ENCODE measurements at regions not wholly inside any gene's neighbourhood (a gene's known extent, or its start where the extent isn't known, plus 50 kb on each side); places are given as distances from the start of the nearest gene placed in this dataset.
"Not testable (repeated sequence)": the region's sequence is repeated elsewhere in the genome, so short reads cannot be mapped to it uniquely, and the experiment has no call there.

DNA sequence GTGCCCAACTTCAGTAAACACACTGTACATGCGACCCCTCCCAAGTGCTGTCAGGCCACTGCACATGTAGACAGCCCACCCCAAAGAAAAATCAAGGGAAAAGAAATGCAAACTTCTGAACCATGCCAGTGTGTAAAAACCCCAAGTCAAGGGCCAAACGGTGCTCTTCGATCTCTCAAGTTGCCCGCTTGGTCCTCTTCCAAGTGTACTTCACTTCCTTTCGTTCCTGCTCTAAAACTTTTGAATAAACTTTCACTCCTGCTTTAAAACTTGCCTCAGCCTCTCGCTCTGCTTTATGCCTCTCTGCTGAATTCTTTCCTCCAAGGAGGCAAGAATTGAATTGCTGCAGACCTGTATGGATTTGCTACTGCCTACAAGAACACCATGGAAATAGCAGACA lies 600.7 kb downstream of the KCTD12 start:
- TF ChIP-seq, protein P1, sequence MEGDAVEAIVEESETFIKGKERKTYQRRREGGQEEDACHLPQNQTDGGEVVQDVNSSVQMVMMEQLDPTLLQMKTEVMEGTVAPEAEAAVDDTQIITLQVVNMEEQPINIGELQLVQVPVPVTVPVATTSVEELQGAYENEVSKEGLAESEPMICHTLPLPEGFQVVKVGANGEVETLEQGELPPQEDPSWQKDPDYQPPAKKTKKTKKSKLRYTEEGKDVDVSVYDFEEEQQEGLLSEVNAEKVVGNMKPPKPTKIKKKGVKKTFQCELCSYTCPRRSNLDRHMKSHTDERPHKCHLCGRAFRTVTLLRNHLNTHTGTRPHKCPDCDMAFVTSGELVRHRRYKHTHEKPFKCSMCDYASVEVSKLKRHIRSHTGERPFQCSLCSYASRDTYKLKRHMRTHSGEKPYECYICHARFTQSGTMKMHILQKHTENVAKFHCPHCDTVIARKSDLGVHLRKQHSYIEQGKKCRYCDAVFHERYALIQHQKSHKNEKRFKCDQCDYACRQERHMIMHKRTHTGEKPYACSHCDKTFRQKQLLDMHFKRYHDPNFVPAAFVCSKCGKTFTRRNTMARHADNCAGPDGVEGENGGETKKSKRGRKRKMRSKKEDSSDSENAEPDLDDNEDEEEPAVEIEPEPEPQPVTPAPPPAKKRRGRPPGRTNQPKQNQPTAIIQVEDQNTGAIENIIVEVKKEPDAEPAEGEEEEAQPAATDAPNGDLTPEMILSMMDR (IDR thresholded peaks at IDR 0.05): no peak
- TF ChIP-seq EP300 (IDR thresholded peaks at IDR 0.05): no peak
- no peak for TF ChIP-seq POLR2A (IDR thresholded peaks at IDR 0.05)
- H3K36me3 ChIP-seq: no peaks in the 10 kb centered on the region
- intact Hi-C loops (cut with DNase I): no loop called here
- no peak for DNase-seq
- H3K27ac ChIP-seq: no peak overlapping the region
- H3K27me3 ChIP-seq: no peaks in the 10 kb centered on the region
- WGBS, 3 donors: 87 to 93% (median 88%) methylated on average over 6 of the region's 6 CpGs
- peaks cover 1% of the 10 kb centered on the region for H3K4me1 ChIP-seq (ENCODE audit: insufficient read depth)
- H3K9me3 ChIP-seq: no peaks in the 10 kb centered on the region
- no peak overlapping the region for H3K4me3 ChIP-seq

DNA sequence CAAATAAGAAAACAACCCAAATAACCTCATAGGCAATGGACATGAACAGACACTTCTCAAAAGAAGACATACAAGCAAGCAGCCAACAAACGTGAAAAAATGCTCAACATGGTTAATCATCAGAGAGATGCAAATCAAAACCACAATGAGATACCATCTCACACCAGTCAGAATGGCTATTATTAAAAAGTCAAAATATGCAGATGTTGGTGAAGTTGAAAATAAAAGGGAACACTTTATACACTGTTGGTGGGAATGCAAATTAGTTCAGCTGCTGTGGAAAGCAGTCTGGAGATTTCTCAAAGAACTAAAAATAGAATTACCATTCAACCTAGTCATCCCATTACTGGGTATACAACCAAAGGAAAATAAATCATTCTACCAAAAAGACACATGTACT lies 606.4 kb downstream of the KCTD12 start:
- WGBS, 3 donors: 64 to 75% (median 67%) methylated on average over 1 of the region's 1 CpG
- H3K4me3 ChIP-seq; H3K27ac ChIP-seq; H3K36me3 ChIP-seq; H3K4me1 ChIP-seq (ENCODE audit: insufficient read depth); H3K27me3 ChIP-seq; DNase-seq; intact Hi-C loops (cut with DNase I); H3K9me3 ChIP-seq: not testable (repeated sequence)

DNA sequence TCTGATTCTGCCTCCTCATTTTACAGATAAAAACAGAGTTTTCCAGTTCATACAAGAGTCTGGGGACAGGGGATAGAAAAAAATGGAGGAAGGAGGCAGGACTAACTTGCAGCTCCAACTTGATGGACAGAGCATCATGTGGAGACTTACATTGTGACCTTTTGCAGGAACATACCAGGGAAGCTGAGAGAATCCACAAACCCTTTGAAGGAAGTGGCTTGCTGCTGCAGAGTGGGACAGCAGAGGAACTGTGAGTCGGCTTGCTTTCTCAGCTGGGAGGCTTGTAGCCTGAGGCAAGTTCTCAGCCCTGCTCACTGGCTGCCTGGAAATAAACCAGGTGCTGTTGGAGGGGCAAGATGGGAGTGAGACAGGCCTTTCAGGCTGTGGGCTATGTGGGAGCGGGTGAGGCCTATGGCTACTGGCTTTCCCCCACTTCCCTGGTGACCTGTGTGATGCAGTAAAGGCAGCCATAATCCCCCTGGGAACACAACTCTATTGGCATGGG lies 614.4 kb downstream of the KCTD12 start:
- no peaks in the 10 kb centered on the region for H3K9me3 ChIP-seq
- H3K36me3 ChIP-seq: no peaks in the 10 kb centered on the region
- no peaks in the 10 kb centered on the region for H3K4me1 ChIP-seq (ENCODE audit: insufficient read depth)
- TF ChIP-seq EP300 (IDR thresholded peaks at IDR 0.05): no peak
- TF ChIP-seq POLR2A (IDR thresholded peaks at IDR 0.05): no peak
- TF ChIP-seq, protein P1 (IDR thresholded peaks at IDR 0.05): no peak
- H3K27ac ChIP-seq: no peak overlapping the region
- intact Hi-C loops (cut with DNase I): no loop called here
- DNase-seq: no peak
- no peaks in the 10 kb centered on the region for H3K27me3 ChIP-seq
- no peak overlapping the region for H3K4me3 ChIP-seq
- WGBS, 3 donors: 87 to 94% (median 91%) methylated on average over 2 of the region's 2 CpGs

DNA sequence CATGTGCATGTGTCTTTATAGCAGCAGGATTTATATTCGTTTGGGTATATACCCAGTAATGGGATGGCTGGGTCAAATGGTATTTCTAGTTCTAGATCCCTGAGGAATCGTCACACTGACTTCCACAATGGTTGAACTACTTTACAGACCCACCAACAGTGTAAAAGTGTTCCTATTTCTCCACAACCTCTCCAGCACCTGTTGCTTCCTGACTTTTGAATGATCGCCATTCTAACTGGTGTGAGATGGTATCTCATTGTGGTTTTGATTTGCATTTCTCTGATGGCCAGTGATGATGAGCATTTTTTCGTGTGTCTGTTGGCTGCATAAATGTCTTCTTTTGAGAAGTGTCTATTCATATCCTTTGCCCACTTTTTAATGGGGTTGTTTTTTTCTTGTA lies 617.9 kb downstream of the KCTD12 start:
- H3K27ac ChIP-seq; H3K4me3 ChIP-seq; H3K4me1 ChIP-seq (ENCODE audit: insufficient read depth); intact Hi-C loops (cut with DNase I); H3K27me3 ChIP-seq; H3K9me3 ChIP-seq; DNase-seq; H3K36me3 ChIP-seq: not testable (repeated sequence)
- WGBS, 3 donors: 92 to 98% (median 92%) methylated on average over 4 of the region's 4 CpGs

DNA sequence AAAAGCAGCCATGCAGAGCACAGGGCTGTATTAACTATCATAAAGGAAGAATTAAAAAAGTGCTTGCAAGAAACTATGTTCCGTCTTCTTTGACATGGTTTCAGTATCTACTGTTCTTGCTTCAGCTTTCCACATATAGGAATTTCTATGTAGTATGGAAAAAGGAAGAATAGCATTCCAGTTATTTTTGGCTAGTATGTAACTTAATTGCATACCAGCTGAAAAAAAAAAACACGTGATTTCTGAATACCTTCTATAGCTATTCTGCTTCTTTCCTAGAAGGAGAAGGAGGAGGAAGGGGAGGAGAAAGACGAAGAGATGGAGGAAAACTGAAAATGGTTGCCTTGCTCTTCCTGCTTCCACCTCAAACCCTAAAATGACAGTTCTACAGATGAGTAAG lies 619.0 kb downstream of the KCTD12 start:
- no peaks in the 10 kb centered on the region for H3K4me1 ChIP-seq (ENCODE audit: insufficient read depth)
- no peaks in the 10 kb centered on the region for H3K9me3 ChIP-seq
- H3K36me3 ChIP-seq: no peaks in the 10 kb centered on the region
- TF ChIP-seq, protein P1 (IDR thresholded peaks at IDR 0.05): no peak
- no peak for TF ChIP-seq POLR2A (IDR thresholded peaks at IDR 0.05)
- no peak for TF ChIP-seq EP300 (IDR thresholded peaks at IDR 0.05)
- no peak overlapping the region for H3K27ac ChIP-seq
- WGBS, 3 donors: 57 to 61% (median 58%) methylated on average over 3 of the region's 3 CpGs
- intact Hi-C loops (cut with DNase I): no loop called here
- no peak overlapping the region for H3K4me3 ChIP-seq
- no peak for DNase-seq
- no peaks in the 10 kb centered on the region for H3K27me3 ChIP-seq

DNA sequence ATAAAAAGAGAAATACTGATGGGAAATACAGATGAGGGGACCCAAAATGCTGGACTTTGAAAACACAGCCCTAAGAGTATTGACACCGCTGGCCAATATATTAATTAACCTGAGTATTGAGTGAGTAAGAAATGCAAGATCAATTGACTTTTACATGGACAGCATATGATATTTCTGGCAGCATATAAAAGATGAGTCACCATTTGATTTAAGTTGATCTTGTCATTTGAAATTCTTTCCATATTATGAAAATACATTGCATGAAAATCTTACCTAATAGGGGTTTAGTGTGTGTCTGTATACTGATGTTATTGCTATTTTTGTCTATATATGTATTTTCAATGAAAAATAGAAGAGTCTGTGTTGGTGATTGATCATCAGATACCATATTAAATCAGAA lies 619.6 kb downstream of the KCTD12 start:
- no peak for TF ChIP-seq POLR2A (IDR thresholded peaks at IDR 0.05)
- TF ChIP-seq, protein P1 (IDR thresholded peaks at IDR 0.05): no peak
- no peak for TF ChIP-seq EP300 (IDR thresholded peaks at IDR 0.05)
- Histone ChIP-seq H3K4me1 (ENCODE audit: insufficient read depth) (no peaks in the 10 kb centered on the region), H3K27me3 (no peaks in the 10 kb centered on the region), H3K27ac (no peak overlapping the region), H3K9me3 (no peaks in the 10 kb centered on the region), H3K36me3 (no peaks in the 10 kb centered on the region), H3K4me3 (no peak overlapping the region)
- WGBS, 3 donors: 93 to 97% (median 97%) methylated on average over 1 of the region's 1 CpG
- DNase-seq: no peak
- intact Hi-C loops (cut with DNase I): no loop called here

All from ovary (tissue), 7 donors.